Bronchial epithelial cell (primary cell): ENCODE measurements at regions not wholly inside any gene's neighbourhood (a gene's known extent, or its start where the extent isn't known, plus 50 kb on each side); places are given as distances from the start of the nearest gene placed in this dataset.

Experiments used
- DNase-seq: peaks from one replicate; pipeline ENCODE4 v3.0.0-alpha.2; 2010; ENCODE audit warnings: low read depth
- FAIRE-seq: peaks from 2 replicates; lab custom pipeline; 2011; peaks lifted over from hg19 to GRCh38; lab: Jason Lieb, UNC
- H3K27me3 ChIP-seq: 2 replicates; pipeline ENCODE4 v1.5.1; 2011; ENCODE audit warnings: low read length; ENCODE audit not compliant: control insufficient read depth, insufficient read depth
- H3K36me3 ChIP-seq: 2 replicates; pipeline ENCODE4 v1.5.1; 2011; ENCODE audit warnings: low read length; ENCODE audit not compliant: control insufficient read depth, insufficient read depth
- H3K4me3 ChIP-seq: 2 replicates; pipeline ENCODE4 v1.5.1; 2011; ENCODE audit warnings: mild to moderate bottlenecking, low read depth, low read length, control low read depth
- TF ChIP-seq, protein P1 (sequence below): IDR thresholded peaks from 2 replicates; pipeline ENCODE4 v1.5.1; 2011; ENCODE audit warnings: mild to moderate bottlenecking, moderate library complexity, low read length, control low read depth, inconsistent platforms; ENCODE audit not compliant: insufficient read depth, severe bottlenecking

DNA sequence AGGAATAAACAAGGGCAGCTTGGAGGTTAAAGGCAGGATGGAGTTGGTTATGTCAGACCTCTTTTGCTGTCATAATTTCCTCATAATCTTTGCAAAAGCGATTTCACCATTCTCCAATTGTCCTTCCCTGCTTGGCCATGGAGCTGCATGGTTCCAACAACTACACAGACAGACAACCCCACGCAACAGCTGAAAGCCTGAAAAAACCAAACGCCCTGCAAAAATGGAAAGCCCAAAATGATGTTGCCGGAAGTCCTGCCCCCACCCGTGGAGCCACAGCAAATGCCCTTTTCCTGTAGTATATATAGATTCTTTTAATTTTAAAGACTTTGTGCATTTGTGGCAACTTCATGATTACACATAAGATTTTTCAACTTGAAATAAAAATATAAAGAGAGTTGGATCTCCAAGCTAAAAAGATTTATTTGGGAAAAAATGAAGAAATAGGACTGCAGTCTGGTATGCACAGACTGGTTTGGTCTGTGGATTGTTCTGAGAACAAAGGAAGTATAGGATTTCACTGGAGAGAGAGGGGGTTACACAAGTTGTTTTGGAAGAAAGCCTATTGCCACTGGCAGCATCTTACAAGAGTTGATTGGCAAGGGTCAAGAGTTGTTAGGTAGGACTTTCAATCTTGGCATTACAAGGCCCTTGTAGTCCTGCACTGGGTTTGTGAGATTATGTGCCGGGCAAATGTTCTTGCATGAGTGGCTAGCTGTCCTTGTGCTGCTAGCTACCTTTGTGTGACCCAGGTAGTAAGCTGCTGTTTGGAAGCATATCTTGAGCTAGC lies 190.0 kb downstream of the C6orf118 start:
- Histone ChIP-seq H3K4me3 (no peak overlapping the region), H3K27me3 (no peaks in the 10 kb centered on the region), H3K36me3 (no peaks in the 10 kb centered on the region)
- FAIRE-seq (no peak), DNase-seq (peak; percentile 58)
- TF ChIP-seq, protein P1, sequence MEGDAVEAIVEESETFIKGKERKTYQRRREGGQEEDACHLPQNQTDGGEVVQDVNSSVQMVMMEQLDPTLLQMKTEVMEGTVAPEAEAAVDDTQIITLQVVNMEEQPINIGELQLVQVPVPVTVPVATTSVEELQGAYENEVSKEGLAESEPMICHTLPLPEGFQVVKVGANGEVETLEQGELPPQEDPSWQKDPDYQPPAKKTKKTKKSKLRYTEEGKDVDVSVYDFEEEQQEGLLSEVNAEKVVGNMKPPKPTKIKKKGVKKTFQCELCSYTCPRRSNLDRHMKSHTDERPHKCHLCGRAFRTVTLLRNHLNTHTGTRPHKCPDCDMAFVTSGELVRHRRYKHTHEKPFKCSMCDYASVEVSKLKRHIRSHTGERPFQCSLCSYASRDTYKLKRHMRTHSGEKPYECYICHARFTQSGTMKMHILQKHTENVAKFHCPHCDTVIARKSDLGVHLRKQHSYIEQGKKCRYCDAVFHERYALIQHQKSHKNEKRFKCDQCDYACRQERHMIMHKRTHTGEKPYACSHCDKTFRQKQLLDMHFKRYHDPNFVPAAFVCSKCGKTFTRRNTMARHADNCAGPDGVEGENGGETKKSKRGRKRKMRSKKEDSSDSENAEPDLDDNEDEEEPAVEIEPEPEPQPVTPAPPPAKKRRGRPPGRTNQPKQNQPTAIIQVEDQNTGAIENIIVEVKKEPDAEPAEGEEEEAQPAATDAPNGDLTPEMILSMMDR: no peak

DNA sequence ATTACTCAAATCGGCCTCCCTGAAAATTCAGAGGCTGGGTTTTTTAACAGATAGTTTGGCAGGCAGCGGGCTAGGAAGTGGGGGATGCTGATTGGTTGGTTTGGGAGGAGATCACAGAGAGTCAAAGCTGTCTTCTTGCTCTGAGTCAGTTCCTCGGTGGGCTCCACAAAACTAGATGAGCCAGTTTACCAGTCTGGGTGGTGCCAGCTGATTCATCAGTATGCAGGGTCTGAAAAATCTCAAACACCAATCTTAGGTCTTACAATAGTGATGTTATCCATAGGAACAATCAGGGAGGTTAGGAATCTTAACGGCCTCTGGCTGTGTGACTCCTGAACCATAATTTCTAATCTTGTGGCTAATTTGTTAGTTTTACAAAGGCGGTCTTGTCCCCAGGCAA lies 190.7 kb downstream of the C6orf118 start:
- TF ChIP-seq, protein P1: no peak
- Histone ChIP-seq H3K27me3 (no peaks in the 10 kb centered on the region), H3K4me3 (no peak overlapping the region), H3K36me3 (no peaks in the 10 kb centered on the region)
- FAIRE-seq (no peak), DNase-seq (peak; percentile 65)

DNA sequence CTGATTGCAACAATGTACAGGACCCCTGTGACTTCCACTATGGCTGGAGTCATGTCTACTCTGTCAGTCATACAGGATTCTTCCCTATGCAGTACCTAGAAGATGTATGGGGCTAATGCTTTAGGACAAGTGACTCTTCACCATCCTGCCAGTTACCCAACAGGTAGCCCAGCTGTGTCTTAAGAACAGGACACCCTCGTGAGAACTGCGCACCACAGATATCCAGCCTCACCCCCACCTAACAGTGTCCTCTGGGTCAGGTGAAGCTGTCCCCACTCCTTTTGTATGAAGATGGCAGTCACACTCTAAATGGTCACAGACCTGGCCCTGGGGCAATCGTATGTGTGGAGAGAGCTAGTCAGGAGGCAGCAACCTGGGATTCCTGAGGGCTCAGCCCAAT lies 191.6 kb downstream of the C6orf118 start:
- Histone ChIP-seq H3K4me3 (no peak overlapping the region), H3K27me3 (no peaks in the 10 kb centered on the region), H3K36me3 (no peaks in the 10 kb centered on the region)
- FAIRE-seq (no peak), DNase-seq (no peak)
- TF ChIP-seq, protein P1: no peak

DNA sequence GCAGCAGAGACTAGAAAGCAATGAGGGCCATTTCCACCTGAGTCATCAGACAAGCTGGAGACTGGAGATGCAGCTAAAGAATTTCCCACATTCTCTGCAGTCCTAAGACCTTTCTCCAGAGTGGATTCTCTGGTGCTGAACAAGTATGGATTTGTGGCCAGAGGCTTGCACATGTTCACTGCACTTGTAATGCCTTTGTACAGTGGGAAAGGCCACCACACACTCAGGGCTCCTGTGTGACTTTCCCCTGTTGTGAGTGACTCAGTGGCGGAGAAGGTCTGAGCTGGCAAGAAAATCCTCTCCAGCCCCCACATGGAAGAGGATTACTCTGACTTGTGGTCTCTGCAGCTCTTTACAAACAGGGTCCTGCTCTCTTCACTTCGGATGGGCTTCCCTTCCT lies 192.3 kb downstream of the C6orf118 start:
- H3K4me3 ChIP-seq: no peak overlapping the region
- DNase-seq (peak; percentile 61), FAIRE-seq (no peak)
- H3K27me3 ChIP-seq: no peaks in the 10 kb centered on the region
- TF ChIP-seq, protein P1: no peak
- no peaks in the 10 kb centered on the region for H3K36me3 ChIP-seq

DNA sequence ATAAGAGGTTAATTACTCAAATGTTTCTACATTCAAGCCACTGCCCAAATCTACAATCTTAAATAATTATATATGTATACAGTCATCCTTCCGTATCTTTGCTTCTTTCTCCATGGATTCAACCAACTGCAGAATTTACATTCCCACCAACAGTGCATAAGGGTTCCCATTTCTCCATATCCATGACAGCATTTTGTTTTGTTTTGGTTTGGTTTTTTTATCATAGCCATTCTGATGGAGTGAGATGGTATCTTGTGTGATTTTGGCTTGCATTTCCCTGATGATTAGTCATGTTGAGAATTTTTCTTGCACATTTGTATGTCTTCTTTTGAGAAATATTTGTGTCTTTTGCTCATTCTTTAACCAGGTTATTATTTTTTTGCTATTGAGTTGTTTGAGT lies 198.5 kb downstream of the C6orf118 start:
- TF ChIP-seq, protein P1: no peak
- FAIRE-seq (no peak), DNase-seq (no peak)
- Histone ChIP-seq H3K4me3 (no peak overlapping the region), H3K27me3 (no peaks in the 10 kb centered on the region), H3K36me3 (no peaks in the 10 kb centered on the region)

DNA sequence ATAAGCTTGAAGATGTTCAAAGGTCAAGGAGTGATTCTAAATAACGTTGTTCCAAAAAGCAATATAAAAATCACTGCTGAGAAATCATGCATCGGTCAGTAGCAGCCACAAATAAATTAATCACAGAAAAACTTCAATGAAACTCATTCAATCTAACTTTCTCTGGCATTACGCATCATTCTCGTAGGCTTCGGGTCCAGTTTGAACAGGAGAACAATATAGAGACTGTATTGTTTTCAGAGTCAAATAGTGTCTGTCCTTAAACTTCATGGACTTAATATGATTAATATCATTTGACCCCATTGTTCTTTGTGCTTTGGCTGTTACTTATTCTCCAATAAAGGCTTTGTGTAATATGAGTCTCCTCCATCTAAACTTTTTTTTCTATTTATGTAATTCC lies 200.4 kb downstream of the C6orf118 start:
- TF ChIP-seq, protein P1: no peak
- no peaks in the 10 kb centered on the region for H3K27me3 ChIP-seq
- H3K4me3 ChIP-seq: no peak overlapping the region
- H3K36me3 ChIP-seq: no peaks in the 10 kb centered on the region
- FAIRE-seq (no peak), DNase-seq (no peak)
